H9 (cell line): ENCODE measurements at regions not wholly inside any gene's neighbourhood (a gene's known extent, or its start where the extent isn't known, plus 50 kb on each side); places are given as distances from the start of the nearest gene placed in this dataset.

ENCODE experiments used
- DNase-seq: peaks from one replicate; pipeline ENCODE4 v3.0.0-alpha.2; 2017
- H2AFZ ChIP-seq: one replicate; pipeline ENCODE4 v1.6.1; 2013; ENCODE audit warnings: mild to moderate bottlenecking, low read length, control low read depth, moderate library complexity
- H2AK5ac ChIP-seq: 2 replicates; pipeline ENCODE4 v1.6.1; 2013; ENCODE audit warnings: low read length, control low read depth, mixed read lengths; ENCODE audit not compliant: insufficient read length
- H2BK120ac ChIP-seq: one replicate; pipeline ENCODE4 v1.6.1; 2013; ENCODE audit warnings: low read depth, mild to moderate bottlenecking, low read length, control low read depth, inconsistent platforms; ENCODE audit not compliant: poor library complexity, severe bottlenecking
- H2BK12ac ChIP-seq: 2 replicates; pipeline ENCODE4 v1.6.1; 2013; ENCODE audit warnings: low read length, control low read depth, mixed read lengths, low read depth; ENCODE audit not compliant: insufficient read length
- H2BK15ac ChIP-seq: 2 replicates; pipeline ENCODE4 v1.6.1; 2013; ENCODE audit warnings: low read depth, low read length, control low read depth
- H2BK20ac ChIP-seq: one replicate; pipeline ENCODE4 v1.6.1; 2013; ENCODE audit warnings: low read depth, mild to moderate bottlenecking, low read length, control low read depth, inconsistent platforms; ENCODE audit not compliant: poor library complexity, severe bottlenecking
- H2BK5ac ChIP-seq: 2 replicates; pipeline ENCODE4 v1.6.1; 2013; ENCODE audit warnings: low read length, control low read depth, mixed read lengths; ENCODE audit not compliant: insufficient read length
- H3K14ac ChIP-seq: 2 replicates; pipeline ENCODE4 v1.6.1; 2013; ENCODE audit warnings: low read length, control low read depth; ENCODE audit not compliant: insufficient read depth
- H3K18ac ChIP-seq: 2 replicates; pipeline ENCODE4 v1.6.1; 2013; ENCODE audit warnings: low read depth, mild to moderate bottlenecking, mixed read lengths, low read length, control low read depth; ENCODE audit not compliant: insufficient read length
- H3K23ac ChIP-seq: 2 replicates; pipeline ENCODE4 v1.6.1; 2013; ENCODE audit warnings: low read length, control low read depth, mixed read lengths, low read depth; ENCODE audit not compliant: insufficient read length
- H3K23me2 ChIP-seq: 2 replicates; pipeline ENCODE4 v1.6.1; 2013; ENCODE audit warnings: low read depth, mild to moderate bottlenecking, mixed read lengths, low read length, control low read depth; ENCODE audit not compliant: insufficient read length, poor library complexity, severe bottlenecking
- H3K27ac ChIP-seq: 2 replicates; pipeline ENCODE4 v1.5.1; 2013; ENCODE audit warnings: low read length, control low read depth, mixed read lengths, low read depth; ENCODE audit not compliant: insufficient read length
- H3K27me3 ChIP-seq: 2 replicates; pipeline ENCODE4 v1.6.1; 2013; ENCODE audit warnings: low read length, control low read depth, inconsistent platforms; ENCODE audit not compliant: insufficient read depth
- H3K4ac ChIP-seq: 2 replicates; pipeline ENCODE4 v1.6.1; 2013; ENCODE audit warnings: low read depth, mild to moderate bottlenecking, control low read depth, inconsistent platforms, low read length, moderate library complexity
- H3K4me1 ChIP-seq: 2 replicates; pipeline ENCODE4 v1.6.1; 2013; ENCODE audit warnings: low read length, control low read depth, inconsistent platforms; ENCODE audit not compliant: insufficient read depth
- H3K4me2 ChIP-seq: 2 replicates; pipeline ENCODE4 v1.6.1; 2013; ENCODE audit warnings: low read length, control low read depth, mixed read lengths; ENCODE audit not compliant: insufficient read length, insufficient read depth
- H3K56ac ChIP-seq: 2 replicates; pipeline ENCODE4 v1.6.1; 2013; ENCODE audit warnings: low read depth, mild to moderate bottlenecking, mixed read lengths, low read length, control low read depth; ENCODE audit not compliant: insufficient read length
- H3K79me1 ChIP-seq: 2 replicates; pipeline ENCODE4 v1.6.1; 2013; ENCODE audit warnings: low read depth, mild to moderate bottlenecking, moderate library complexity, low read length, control low read depth, inconsistent platforms; ENCODE audit not compliant: insufficient read depth, poor library complexity, severe bottlenecking
- H3K79me2 ChIP-seq: 2 replicates; pipeline ENCODE4 v1.6.1; 2013; ENCODE audit warnings: low read length, control low read depth, inconsistent platforms; ENCODE audit not compliant: insufficient read depth
- H3K9ac ChIP-seq: 2 replicates; pipeline ENCODE4 v1.6.1; 2013; ENCODE audit warnings: low read length, control low read depth, mixed read lengths; ENCODE audit not compliant: insufficient read length; ENCODE audit errors: extremely low read depth
- H3K9me3 ChIP-seq: one replicate; pipeline ENCODE4 v1.6.1; 2013; ENCODE audit warnings: low read depth, low read length, inconsistent platforms; ENCODE audit not compliant: control insufficient read depth
- H3T11ph ChIP-seq: one replicate; pipeline ENCODE4 v1.6.1; 2013; ENCODE audit warnings: mild to moderate bottlenecking, low read length, control low read depth, inconsistent platforms
- H4K20me1 ChIP-seq: one replicate; pipeline ENCODE4 v1.6.1; 2013; ENCODE audit not compliant: control insufficient read depth, insufficient read length, insufficient read depth
- H4K5ac ChIP-seq: 2 replicates; pipeline ENCODE4 v1.6.1; 2013; ENCODE audit warnings: low read depth, mild to moderate bottlenecking, mixed read lengths, low read length, control low read depth; ENCODE audit not compliant: insufficient read length
- H4K8ac ChIP-seq: replicated peaks from 2 replicates; pipeline ENCODE4 v1.6.1; 2013; ENCODE audit warnings: low read length, control low read depth, mixed read lengths, low read depth; ENCODE audit not compliant: insufficient read length
- H4K91ac ChIP-seq: 2 replicates; pipeline ENCODE4 v1.6.1; 2013; ENCODE audit warnings: low read depth, mild to moderate bottlenecking, moderate library complexity, mixed read lengths, low read length, control low read depth; ENCODE audit not compliant: insufficient read length
- H3K27ac Mint-ChIP-seq, 3 experiments: 2 replicates in 2 of 3; 3 replicates in 1 of 3; pipeline ENCODE4 v1.8.0; 2020 to 2021; ENCODE audit warnings: mixed read lengths in 3 of 3, mild to moderate bottlenecking in 1 of 3, moderate library complexity in 1 of 3
- H3K27me3 Mint-ChIP-seq: 2 replicates; pipeline ENCODE4 v1.8.0; 2021; ENCODE audit warnings: low read depth, mild to moderate bottlenecking, moderate library complexity, mixed read lengths
- H3K36me3 Mint-ChIP-seq, 3 experiments: 2 replicates in 2 of 3; 3 replicates in 1 of 3; pipeline ENCODE4 v1.8.0; 2020 to 2021; ENCODE audit warnings: low read depth in 3 of 3, mixed read lengths in 3 of 3; ENCODE audit not compliant: insufficient read depth in 1 of 3
- H3K4me1 Mint-ChIP-seq, 2 experiments: 2 replicates each; pipeline ENCODE4 v1.8.0; 2020; ENCODE audit warnings: mixed read lengths in 2 of 2
- H3K4me3 Mint-ChIP-seq, 2 experiments: 2 replicates in 1 of 2; 3 replicates in 1 of 2; pipeline ENCODE4 v1.8.0; 2020 to 2021; ENCODE audit warnings: mild to moderate bottlenecking in 2 of 2, mixed read lengths in 2 of 2, moderate library complexity in 1 of 2
- H3K9me3 Mint-ChIP-seq, 2 experiments: 2 replicates in 1 of 2; 3 replicates in 1 of 2; pipeline ENCODE4 v1.8.0; 2020; ENCODE audit warnings: mild to moderate bottlenecking in 2 of 2, mixed read lengths in 2 of 2, moderate library complexity in 1 of 2
- WGBS: extraction: QIAGEN DNeasy Blood & Tissue Kit; methylation state at CpG from one replicate; pipeline ENCODE4 v1.1.7; 2013; ENCODE audit warnings: missing lambda C conversion rate, low lambda C conversion rate, mixed read lengths; ENCODE audit not compliant: insufficient read length; ENCODE audit errors: extremely low coverage; 5-methylcytosine and 5-hydroxymethylcytosine counted together
- TF ChIP-seq, protein P1 (sequence below): fragments of 200-600 bp; sonication (generic); conservative IDR thresholded peaks from 3 replicates; pipeline ENCODE4 v1.8.0; 2021; ENCODE audit warnings: antibody characterized with exemption, mild to moderate bottlenecking

DNA sequence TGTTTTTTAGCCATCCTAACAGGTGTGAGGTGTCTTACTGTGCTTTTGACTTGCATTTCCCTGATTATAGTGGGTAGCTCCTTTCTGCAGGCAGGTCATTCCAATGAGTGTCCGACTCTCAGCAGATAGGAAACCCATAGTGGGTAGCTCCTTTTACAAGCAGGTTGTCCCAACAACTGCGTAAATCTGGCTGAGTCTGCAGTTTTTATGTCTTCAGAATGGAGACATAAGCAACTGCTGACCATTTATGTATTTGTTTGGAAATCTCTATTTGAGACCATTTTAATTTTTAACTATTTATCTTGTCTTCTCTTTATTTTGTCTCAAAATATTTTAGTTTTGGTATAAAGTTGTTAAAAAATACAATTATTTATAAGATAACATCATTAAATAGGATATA is 839.4 kb downstream of the SLITRK6 start:
- H3K4me1 Mint-ChIP-seq: no peaks in the 10 kb centered on the region
- H3K27ac Mint-ChIP-seq: no peak overlapping the region; a peak in 1 of 7 replicates
- no CpG with 5 or more reads among the region's 2 CpGs for WGBS

More for the DNA sequence above, 839.4 kb downstream of the SLITRK6 start:
- no peak overlapping the region for H3K27ac ChIP-seq
- H3K23ac ChIP-seq: no peak overlapping the region
- no peak for DNase-seq
- TF ChIP-seq, protein P1, sequence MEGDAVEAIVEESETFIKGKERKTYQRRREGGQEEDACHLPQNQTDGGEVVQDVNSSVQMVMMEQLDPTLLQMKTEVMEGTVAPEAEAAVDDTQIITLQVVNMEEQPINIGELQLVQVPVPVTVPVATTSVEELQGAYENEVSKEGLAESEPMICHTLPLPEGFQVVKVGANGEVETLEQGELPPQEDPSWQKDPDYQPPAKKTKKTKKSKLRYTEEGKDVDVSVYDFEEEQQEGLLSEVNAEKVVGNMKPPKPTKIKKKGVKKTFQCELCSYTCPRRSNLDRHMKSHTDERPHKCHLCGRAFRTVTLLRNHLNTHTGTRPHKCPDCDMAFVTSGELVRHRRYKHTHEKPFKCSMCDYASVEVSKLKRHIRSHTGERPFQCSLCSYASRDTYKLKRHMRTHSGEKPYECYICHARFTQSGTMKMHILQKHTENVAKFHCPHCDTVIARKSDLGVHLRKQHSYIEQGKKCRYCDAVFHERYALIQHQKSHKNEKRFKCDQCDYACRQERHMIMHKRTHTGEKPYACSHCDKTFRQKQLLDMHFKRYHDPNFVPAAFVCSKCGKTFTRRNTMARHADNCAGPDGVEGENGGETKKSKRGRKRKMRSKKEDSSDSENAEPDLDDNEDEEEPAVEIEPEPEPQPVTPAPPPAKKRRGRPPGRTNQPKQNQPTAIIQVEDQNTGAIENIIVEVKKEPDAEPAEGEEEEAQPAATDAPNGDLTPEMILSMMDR: no peak
- no peak overlapping the region for H3K18ac ChIP-seq
- Mint-ChIP-seq H3K36me3 (no peaks in the 10 kb centered on the region; a peak in 1 of 7 replicates), H3K27me3 (no peaks in the 10 kb centered on the region), H3K4me3 (no peak overlapping the region), H3K9me3 (peaks cover 0 to 2% of the 10 kb centered on the region in 2 experiments; a peak in 2 of 5 replicates)
- no peaks in the 10 kb centered on the region for H3K79me2 ChIP-seq
- H3K56ac ChIP-seq: no peak overlapping the region
- no peak overlapping the region for H3K4me2 ChIP-seq
- H4K20me1 ChIP-seq: no peaks in the 10 kb centered on the region
- no peak overlapping the region for H3K9ac ChIP-seq
- no peak overlapping the region for H4K8ac ChIP-seq
- no peak overlapping the region for H2BK15ac ChIP-seq
- no peak overlapping the region for H3T11ph ChIP-seq
- H3K23me2 ChIP-seq: no peaks in the 10 kb centered on the region
- no peaks in the 10 kb centered on the region for H3K9me3 ChIP-seq
- H2BK12ac ChIP-seq: no peak overlapping the region
- no peak overlapping the region for H2AK5ac ChIP-seq
- H3K14ac ChIP-seq: no peak overlapping the region
- no peak overlapping the region for H2BK5ac ChIP-seq
- no peaks in the 10 kb centered on the region for H3K79me1 ChIP-seq
- no peak overlapping the region for H2BK120ac ChIP-seq
- H2AFZ ChIP-seq: no peak overlapping the region
- no peak overlapping the region for H2BK20ac ChIP-seq
- H3K4me1 ChIP-seq: no peaks in the 10 kb centered on the region
- no peak overlapping the region for H4K91ac ChIP-seq
- no peak overlapping the region for H4K5ac ChIP-seq
- no peak overlapping the region for H3K4ac ChIP-seq
- H3K27me3 ChIP-seq: no peaks in the 10 kb centered on the region
